ENCODE measurements at regions not wholly inside any gene's neighbourhood (a gene's known extent, or its start where the extent isn't known, plus 50 kb on each side); places are given as distances from the start of the nearest gene placed in this dataset.
A peak's percentile ranks its signal among the peaks of the same experiment; 100 is the strongest.

GRCh38 chr4:133062851-133063250, 86.2 kb upstream of the PCDH10 start:
- TF ChIP-seq CTCF (conservative IDR thresholded peaks at IDR 0.05; ENCODE audit: low read depth, low read length) = no peak
- peak; percentile 83 for DNase-seq (ENCODE audit: low read depth)
- no peak overlapping the region for H3K4me3 ChIP-seq (ENCODE audit: low read length)

- DNase-seq (ENCODE audit: low read depth) = no peak
- no peak for TF ChIP-seq CTCF (conservative IDR thresholded peaks at IDR 0.05; ENCODE audit: low read depth, low read length)
Observed at GRCh38 chr4:133068083-133068482, 81.0 kb upstream of the PCDH10 start.

GRCh38 chr4:133081246-133081645, 67.8 kb upstream of the PCDH10 start:
- peak; percentile 7 for TF ChIP-seq CTCF (conservative IDR thresholded peaks at IDR 0.05; ENCODE audit: low read depth, low read length)

More at GRCh38 chr4:133068083-133068482, 81.0 kb upstream of the PCDH10 start:
- H3K4me3 ChIP-seq (ENCODE audit: low read length) = no peak overlapping the region

GRCh38 chr4:133084421-133084820, 64.7 kb upstream of the PCDH10 start:
- no peak overlapping the region for H3K4me3 ChIP-seq (ENCODE audit: low read length)
- TF ChIP-seq CTCF (conservative IDR thresholded peaks at IDR 0.05; ENCODE audit: low read depth, low read length) = no peak
- DNase-seq (ENCODE audit: low read depth) = no peak

More at GRCh38 chr4:133081246-133081645, 67.8 kb upstream of the PCDH10 start:
- DNase-seq (ENCODE audit: low read depth) = no peak
- no peak overlapping the region for H3K4me3 ChIP-seq (ENCODE audit: low read length)

- no peak overlapping the region for H3K4me3 ChIP-seq (ENCODE audit: low read length)
- no peak for TF ChIP-seq CTCF (conservative IDR thresholded peaks at IDR 0.05; ENCODE audit: low read depth, low read length)
- DNase-seq (ENCODE audit: low read depth) = peak; percentile 22
Observed at GRCh38 chr4:133095591-133095990, 53.5 kb upstream of the PCDH10 start.

GRCh38 chr4:133096972-133097371, 52.1 kb upstream of the PCDH10 start:
- H3K4me3 ChIP-seq (ENCODE audit: low read length) = no peak overlapping the region
- DNase-seq (ENCODE audit: low read depth) = peak; percentile 38
- no peak for TF ChIP-seq CTCF (conservative IDR thresholded peaks at IDR 0.05; ENCODE audit: low read depth, low read length)

Data from retinal pigment epithelial cell (primary cell).